ENCODE measurements at regions not wholly inside any gene's neighbourhood (a gene's known extent, or its start where the extent isn't known, plus 50 kb on each side); places are given as distances from the start of the nearest gene placed in this dataset.
"Not testable (repeated sequence)": the region's sequence is repeated elsewhere in the genome, so short reads cannot be mapped to it uniquely, and the experiment has no call there.

DNA sequence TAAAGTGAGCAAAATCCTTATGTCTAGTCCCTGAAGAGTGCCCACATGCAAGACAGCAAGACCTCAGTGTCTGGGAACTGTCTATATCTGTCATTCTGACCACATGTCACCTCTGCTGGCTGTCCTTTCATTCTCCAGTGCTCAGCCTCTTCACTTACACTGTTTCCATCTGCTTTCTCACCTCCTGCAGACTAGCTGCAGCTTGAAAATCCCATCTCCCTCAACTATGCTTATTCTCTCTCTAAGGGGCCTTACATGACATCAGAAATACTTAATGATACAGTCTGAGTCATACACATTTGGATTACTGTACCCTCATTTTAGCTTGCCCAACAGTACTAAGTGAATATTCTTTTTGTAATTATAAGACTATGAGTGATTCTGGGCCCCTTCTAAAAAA, 587.8 kb downstream of the EPM2A start:
- no peak for DNase-seq

GRCh38 chr6:145147981-145148749, 587.2 kb downstream of the EPM2A start:
- DNase-seq, result no peak

DNA sequence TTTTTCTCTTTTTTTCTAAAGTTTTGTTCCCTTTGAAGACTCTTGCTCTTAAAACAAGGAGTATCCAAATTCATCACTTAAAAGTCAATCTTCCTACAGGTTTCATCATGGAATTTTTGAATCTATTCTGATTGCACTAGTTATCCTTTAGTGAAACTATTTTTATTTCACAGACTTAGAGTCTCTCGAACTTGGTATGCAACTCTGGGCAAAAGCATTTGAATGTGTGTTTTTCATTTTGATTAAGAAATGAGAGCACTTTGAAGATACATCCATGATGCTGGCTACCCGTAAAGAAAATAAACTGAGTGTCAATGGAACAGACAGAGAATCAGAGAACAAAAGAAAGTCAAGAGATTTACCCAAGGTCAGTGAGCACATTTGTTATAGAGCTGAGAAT, 586.5 kb downstream of the EPM2A start:
- DNase-seq, result no peak

GRCh38 chr6:145151624-145152023, 583.7 kb downstream of the EPM2A start:
- no peak for DNase-seq

- DNase-seq, result no peak
Observed at GRCh38 chr6:145153495-145153894, 581.8 kb downstream of the EPM2A start.

GRCh38 chr6:145155411-145155810, 579.9 kb downstream of the EPM2A start:
- no peak for DNase-seq

DNA sequence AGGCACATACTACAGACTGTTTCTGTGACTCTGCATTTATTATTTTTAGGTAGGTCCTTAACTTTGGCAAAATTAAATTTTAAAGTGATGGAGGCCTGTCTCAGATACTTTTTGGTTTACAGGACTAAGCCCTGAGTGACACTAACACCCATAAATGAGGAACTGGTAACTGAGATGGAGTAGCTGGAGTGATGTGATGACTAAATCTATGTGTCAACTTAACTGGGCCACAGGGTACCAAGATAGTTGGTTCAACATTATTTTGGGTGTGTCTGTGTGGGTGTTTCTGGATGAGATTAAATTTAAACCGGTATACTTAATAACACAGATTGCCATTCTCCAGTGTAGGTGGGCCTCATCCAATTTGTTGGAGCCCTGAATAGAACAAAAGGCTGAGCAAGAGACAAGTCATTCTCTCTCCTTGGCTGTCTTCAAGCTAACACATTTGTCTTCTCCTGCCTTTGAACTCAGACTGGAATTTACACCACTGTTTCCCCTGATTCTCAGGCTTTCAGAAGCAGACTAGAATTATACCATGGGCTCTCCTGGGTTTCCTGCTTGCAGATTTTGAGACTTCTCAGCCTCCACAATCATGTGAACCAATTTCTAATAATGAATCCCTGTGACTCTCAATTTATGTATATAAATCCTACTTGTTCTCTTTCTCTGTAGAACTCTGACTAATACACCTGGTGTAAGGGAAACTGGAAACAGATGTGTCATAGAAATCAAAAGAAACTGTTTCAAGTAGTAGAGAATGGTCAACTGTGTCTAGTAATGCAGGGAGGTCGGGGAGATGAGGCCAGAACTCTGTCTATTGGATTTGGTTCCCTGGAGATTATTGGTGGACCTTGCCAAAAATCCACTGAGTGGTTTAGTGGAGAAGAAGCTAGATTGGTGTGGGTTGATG, 579.2 kb downstream of the EPM2A start:
- DNase-seq, result no peak

GRCh38 chr6:145158636-145159035, 576.7 kb downstream of the EPM2A start:
- DNase-seq, result not testable (repeated sequence)

DNA sequence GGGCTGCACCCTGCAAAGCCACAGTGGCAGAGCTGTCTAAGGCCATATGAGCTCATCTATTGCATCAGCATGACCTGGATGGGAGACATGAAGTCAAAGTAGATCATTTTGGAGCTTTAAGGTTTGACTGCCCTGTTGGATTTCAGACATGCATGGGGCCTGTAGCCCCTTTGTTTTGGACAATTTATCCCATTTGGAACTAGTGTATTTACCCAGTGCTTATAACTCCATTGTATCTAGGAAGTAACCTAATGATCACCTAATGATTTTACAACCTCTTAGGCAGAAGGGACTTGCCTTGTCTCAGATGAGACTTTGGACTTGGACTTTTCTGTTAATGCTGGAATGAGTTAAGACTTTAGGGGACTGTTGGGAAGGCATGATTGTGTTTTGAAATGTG, 575.4 kb downstream of the EPM2A start:
- DNase-seq, result no peak

GRCh38 chr6:145161501-145161900, 573.8 kb downstream of the EPM2A start:
- no peak for DNase-seq

DNA sequence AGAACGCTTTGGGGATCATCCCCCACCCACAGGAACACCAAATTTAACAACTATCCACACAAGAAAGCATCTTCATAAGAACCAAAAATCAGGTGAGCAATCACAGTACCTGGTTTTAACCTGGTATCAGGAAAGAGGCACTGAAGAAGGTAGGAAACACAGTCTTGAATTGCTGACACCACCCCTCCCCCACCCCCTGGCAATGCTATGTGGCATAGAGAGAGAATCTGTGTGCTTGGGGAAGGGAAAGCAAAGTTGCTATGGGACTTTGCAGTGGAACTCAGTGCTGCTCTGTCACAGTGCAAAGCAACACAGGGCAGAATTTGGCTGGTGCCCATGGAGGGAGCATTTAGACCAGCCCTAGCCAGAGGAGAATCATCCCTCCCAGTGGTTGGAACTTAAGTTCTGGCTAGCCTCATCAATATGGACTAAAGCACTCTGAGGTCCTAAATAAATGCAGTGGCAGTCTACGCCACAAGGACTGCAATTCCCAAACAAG, 565.5 kb downstream of the EPM2A start:
- DNase-seq, result no peak

DNA sequence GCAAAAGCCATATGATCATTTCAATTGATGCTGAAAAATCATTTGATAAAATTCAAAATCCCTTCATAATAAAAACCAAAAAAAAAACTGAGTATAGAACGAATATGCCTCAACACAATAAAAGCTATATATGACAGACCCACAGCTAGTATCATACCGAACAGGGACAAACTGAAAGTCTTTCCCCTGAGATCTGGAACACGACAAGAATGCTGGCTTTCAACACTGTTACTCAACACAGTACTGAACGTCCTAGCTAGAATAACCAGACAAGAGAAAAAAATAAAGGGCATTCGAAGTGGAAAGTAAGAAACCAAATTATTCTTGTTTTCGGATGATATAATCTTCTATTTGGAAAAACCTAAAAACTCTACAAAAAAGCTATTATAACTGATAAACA, 559.9 kb downstream of the EPM2A start:
- DNase-seq, result no peak

DNA sequence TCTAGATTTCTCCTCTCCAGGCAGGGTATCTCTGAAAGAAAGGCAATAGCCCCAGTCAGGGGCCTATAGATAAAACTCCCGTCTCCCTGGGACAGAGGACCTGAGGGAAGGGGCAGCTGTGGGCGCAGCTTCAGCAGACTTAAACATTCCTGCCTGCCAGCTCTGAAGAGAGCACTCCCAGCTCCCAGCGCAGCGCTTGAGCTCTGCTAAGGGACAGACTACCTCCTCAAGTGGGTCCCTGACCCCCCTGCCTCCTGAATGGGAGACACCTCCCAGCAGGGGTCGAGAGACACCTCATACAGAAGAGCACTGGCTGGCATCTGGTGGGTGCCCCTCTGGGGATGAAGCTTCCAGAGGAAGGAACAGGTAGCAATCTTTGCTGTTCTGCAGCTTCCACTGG, 556.9 kb downstream of the EPM2A start:
- DNase-seq, result no peak

GRCh38 chr6:145187491-145188206, 547.7 kb downstream of the EPM2A start:
- DNase-seq, result no peak

DNA sequence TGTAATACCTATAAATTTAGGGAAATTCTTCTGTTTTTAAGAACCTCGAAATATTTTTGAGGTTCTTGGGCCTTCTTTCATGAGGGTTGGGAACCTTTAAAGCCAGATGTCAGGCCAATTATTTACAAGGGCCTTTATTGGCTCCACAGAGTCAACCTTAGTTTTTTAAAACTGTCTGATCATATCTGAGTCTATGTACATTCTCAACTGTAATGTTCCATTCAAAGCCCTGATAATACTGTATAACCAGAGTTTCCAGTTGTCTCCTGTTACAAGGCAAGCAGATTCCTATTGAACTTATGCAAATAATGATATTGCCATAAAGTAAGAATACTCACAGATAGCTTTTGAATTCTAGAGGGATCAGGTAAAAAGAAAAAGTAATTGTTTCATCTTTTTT, 545.5 kb downstream of the EPM2A start:
- no peak for DNase-seq

- no peak for DNase-seq
Observed at GRCh38 chr6:145194389-145194788, 540.9 kb downstream of the EPM2A start.

DNA sequence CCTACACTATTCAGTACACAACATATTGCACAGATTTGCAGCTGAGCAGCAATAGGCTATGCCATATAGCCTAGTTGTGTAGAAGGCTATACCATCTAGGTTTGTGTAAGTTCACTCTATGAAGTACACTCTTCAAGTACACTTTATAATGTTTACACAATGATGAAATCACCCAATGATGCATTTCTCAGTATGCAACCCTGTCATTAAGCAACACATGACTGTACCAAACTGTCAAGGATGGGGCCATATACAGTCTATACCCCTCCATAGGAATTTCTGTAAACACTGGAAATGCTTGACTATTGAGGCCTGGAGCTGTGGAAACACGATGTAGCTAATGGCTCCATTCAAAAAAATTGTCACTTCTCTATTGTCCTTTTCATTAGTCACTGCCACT, 535.4 kb downstream of the EPM2A start:
- no peak for DNase-seq

GRCh38 chr6:145204301-145204700, 531.0 kb downstream of the EPM2A start:
- no peak for DNase-seq

- no peak for DNase-seq
Observed at GRCh38 chr6:145206247-145206907, 528.9 kb downstream of the EPM2A start.

DNA sequence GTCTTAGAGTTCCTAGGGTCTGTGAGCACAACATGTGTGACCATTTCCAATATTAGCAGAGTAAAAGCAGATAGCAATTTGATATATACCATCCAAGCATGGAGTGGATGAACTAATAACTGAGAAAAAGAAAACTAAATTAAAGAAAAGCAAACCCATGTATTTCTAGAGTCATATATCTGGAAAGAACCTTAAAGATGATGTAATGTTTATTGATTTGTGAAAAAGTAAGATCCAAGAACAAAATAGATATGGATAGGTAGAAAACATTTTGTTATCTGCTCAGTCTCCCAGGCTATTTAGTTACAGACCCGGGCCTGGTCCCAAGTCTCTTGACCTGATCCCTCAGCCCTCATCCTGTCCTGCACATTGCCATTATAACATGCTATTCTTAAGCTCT, 526.8 kb downstream of the EPM2A start:
- DNase-seq, result no peak

DNA sequence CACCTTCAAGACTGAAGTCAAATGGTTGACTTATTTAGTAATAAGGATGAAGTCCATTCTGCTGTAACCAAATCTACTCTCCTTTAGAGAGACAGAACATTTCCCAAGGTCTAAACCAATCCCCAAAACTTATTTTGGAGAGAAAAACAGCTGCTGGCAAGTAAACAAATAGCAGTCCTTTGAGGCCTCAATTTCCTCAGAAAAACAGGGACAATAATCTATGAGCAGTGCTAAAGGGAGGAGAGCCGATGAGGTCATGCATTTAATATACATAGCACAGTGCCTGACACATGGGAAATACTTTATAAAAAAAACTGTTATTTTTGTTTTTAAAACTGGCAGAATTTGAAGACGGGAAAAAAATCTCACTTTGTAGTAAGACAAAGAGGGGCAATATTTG, 526.0 kb downstream of the EPM2A start:
- DNase-seq, result no peak

- no peak for DNase-seq
Observed at GRCh38 chr6:145212813-145213212, 522.5 kb downstream of the EPM2A start.

DNA sequence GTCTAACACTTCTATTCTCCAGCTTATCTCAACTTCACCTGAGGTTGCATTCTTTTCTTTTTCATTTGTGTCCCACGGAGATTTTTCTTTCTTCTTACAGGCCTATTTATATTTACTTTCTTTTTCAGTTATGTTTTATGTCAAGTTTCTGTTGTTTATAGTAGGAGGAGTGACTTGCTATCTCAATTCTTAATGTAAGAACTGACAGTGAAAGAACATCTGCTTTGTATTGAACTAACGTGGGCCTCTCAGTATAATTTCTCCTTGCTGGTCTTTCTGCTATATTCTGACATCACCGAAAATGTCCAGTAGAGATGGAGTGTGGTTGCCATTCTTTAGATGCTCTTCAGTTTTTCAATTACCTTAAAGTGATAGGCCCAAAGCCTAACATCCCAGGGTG, 521.7 kb downstream of the EPM2A start:
- DNase-seq, result no peak

All from midbrain (tissue), 1 donor.